Thymus (tissue), 11 donors: ENCODE measurements at regions not wholly inside any gene's neighbourhood (a gene's known extent, or its start where the extent isn't known, plus 50 kb on each side); places are given as distances from the start of the nearest gene placed in this dataset.

Experiments
- DNase-seq, 9 donors: peaks; one replicate each; pipeline ENCODE4 v3.0.0-alpha.2; 2013; ENCODE audit warnings: low spot score in 9 of 9, low read depth in 6 of 9, missing footprints in 1 of 9
- H3K27ac ChIP-seq, 2 donors: one replicate each; pipeline ENCODE4 v1.5.1; 2013; ENCODE audit warnings: control low read depth in 1 of 2, low read depth in 1 of 2, low read length in 1 of 2, mild to moderate bottlenecking in 1 of 2, moderate library complexity in 1 of 2
- H3K27me3 ChIP-seq, 2 donors: one replicate each; pipeline ENCODE4 v1.5.1; 2013; ENCODE audit warnings: low read length in 1 of 2; ENCODE audit not compliant: control insufficient read depth in 2 of 2, insufficient read depth in 1 of 2
- H3K36me3 ChIP-seq, 2 donors: one replicate each; pipeline ENCODE4 v1.5.1; 2013; ENCODE audit warnings: low read length in 1 of 2, mild to moderate bottlenecking in 1 of 2, moderate library complexity in 1 of 2; ENCODE audit not compliant: control insufficient read depth in 2 of 2, insufficient read depth in 2 of 2
- H3K4me1 ChIP-seq, 2 donors: one replicate each; pipeline ENCODE4 v1.5.1; 2013; ENCODE audit warnings: low read length in 2 of 2; ENCODE audit not compliant: control insufficient read depth in 2 of 2, insufficient read depth in 2 of 2
- H3K4me3 ChIP-seq, 2 donors: one replicate each; pipeline ENCODE4 v1.5.1; 2013; ENCODE audit warnings: low read length in 2 of 2, control low read depth in 1 of 2, mild to moderate bottlenecking in 1 of 2
- H3K9me3 ChIP-seq, 2 donors: one replicate each; pipeline ENCODE4 v1.5.1; 2013; ENCODE audit warnings: low read length in 1 of 2, mild to moderate bottlenecking in 1 of 2; ENCODE audit not compliant: control insufficient read depth in 2 of 2, insufficient read depth in 1 of 2
- WGBS: extraction: QIAGEN DNeasy Blood & Tissue Kit; methylation state at CpG from one replicate; pipeline ENCODE4 v1.1.7; 2013; 5-methylcytosine and 5-hydroxymethylcytosine counted together
- donor health status: healthy.

DNA sequence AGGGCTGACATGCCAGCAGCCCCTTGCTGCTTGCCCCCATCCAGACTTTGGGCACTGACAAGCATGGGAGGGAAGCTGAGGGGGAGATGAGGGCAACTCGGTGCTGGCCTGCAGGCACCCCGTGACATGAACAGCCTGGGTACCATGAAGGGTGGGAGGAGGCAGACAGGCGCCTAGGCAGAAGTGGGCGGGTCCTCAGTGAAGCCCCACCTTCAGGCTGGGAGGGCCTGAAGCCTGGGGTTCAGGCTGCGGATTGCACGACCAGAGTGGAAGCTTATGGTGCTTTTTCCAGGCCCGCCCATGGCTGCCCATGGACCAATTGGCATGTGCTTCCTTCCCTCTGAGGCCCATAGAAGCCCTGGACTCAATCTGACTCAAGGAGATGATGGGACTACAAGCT is 354.1 kb downstream of the GRIA2 start:
- WGBS, result 94% methylated on average over 7 of the region's 7 CpGs
- DNase-seq, result no peak
- Histone ChIP-seq H3K9me3 (peaks cover 0 to 9% of the 10 kb centered on the region in 2 donors), H3K27me3 (no peaks in the 10 kb centered on the region), H3K36me3 (no peaks in the 10 kb centered on the region), H3K4me1 (no peaks in the 10 kb centered on the region), H3K4me3 (no peak overlapping the region), H3K27ac (no peak overlapping the region)

DNA sequence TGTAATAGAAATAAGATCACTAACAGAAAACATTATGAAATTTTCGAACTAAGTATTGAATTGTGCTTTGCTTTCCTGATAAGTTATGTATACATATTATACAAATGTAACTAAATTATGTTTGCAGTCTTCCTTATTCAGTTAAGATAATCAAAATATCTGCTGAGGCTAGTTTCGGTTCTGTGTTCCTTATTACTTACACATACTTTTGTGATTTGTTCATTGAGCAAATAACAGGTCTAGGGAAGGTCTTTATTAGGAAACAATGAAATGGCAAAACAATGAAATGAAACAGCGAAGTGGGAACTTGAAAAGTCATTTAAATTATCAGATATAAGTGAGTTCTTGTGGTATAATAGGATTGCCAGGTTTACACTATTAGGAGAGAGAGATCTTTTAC is 352.4 kb downstream of the GRIA2 start:
- DNase-seq, result no peak
- no peak overlapping the region for H3K27ac ChIP-seq
- H3K4me3 ChIP-seq, result no peak overlapping the region
- H3K4me1 ChIP-seq, result no peaks in the 10 kb centered on the region
- peaks cover 0 to 9% of the 10 kb centered on the region in 2 donors for H3K9me3 ChIP-seq
- H3K36me3 ChIP-seq, result no peaks in the 10 kb centered on the region
- 84% methylated on average over 3 of the region's 3 CpGs for WGBS
- H3K27me3 ChIP-seq, result no peaks in the 10 kb centered on the region

DNA sequence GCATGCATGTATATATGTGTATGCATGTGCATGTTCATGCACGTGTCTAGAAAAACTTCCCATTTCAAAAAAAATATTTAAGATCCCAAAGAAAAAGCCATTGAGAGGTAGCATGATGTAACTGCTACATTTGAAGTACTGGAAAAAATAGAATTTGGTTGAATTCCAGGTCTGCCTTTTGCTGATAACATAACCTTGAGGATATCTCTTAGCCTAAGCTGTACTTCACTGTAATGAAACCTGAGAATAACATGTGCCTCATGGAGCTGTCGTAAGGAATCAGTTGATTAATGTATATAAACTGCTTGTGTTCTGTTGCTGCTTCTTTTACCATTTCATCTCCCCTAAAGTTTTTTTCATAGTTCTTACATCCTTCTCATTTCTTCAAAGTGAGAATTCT is 351.8 kb downstream of the GRIA2 start:
- no peaks in the 10 kb centered on the region for H3K27me3 ChIP-seq
- H3K36me3 ChIP-seq, result no peaks in the 10 kb centered on the region
- no peaks in the 10 kb centered on the region for H3K4me1 ChIP-seq
- no peak for DNase-seq
- H3K27ac ChIP-seq, result no peak overlapping the region
- no peak overlapping the region for H3K4me3 ChIP-seq
- H3K9me3 ChIP-seq, result peaks cover 0 to 9% of the 10 kb centered on the region in 2 donors
- 87% methylated on average over 2 of the region's 2 CpGs for WGBS

GRCh38 chr4:157564771-157565170 is 344.2 kb downstream of the GRIA2 start:
- Histone ChIP-seq H3K27me3 (no peaks in the 10 kb centered on the region), H3K36me3 (no peaks in the 10 kb centered on the region), H3K4me3 (no peak overlapping the region), H3K9me3 (no peaks in the 10 kb centered on the region), H3K4me1 (no peaks in the 10 kb centered on the region), H3K27ac (no peak overlapping the region)
- WGBS, result 85% methylated on average over 2 of the region's 2 CpGs
- no peak for DNase-seq

DNA sequence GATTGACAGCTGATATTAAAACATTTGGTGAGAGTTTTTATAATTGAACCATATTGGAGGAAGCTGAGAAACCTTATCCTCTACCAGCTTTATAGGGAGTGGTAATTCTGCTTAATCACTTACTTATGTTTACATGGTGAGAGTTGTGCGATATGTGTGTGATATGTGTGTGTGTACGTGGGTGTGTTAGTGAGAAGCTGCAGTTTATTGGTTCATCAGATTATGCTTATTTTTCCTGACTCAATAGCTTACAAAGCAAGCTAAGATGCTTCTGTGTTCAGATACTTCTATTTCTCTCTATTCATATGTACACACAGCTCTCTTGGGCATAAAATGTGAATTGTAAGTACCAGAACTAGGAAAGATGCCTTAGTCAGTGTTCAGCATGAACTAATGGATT is 343.7 kb downstream of the GRIA2 start:
- Histone ChIP-seq H3K27me3 (no peaks in the 10 kb centered on the region), H3K36me3 (no peaks in the 10 kb centered on the region), H3K4me3 (no peak overlapping the region), H3K9me3 (no peaks in the 10 kb centered on the region), H3K27ac (no peak overlapping the region), H3K4me1 (no peaks in the 10 kb centered on the region)
- 88% methylated on average over 2 of the region's 2 CpGs for WGBS
- DNase-seq, result no peak

- WGBS, result 77% methylated on average over 2 of the region's 2 CpGs
- DNase-seq, result no peak
- no peaks in the 10 kb centered on the region for H3K36me3 ChIP-seq
Measured at GRCh38 chr4:157558016-157558415, 337.5 kb downstream of the GRIA2 start.

DNA sequence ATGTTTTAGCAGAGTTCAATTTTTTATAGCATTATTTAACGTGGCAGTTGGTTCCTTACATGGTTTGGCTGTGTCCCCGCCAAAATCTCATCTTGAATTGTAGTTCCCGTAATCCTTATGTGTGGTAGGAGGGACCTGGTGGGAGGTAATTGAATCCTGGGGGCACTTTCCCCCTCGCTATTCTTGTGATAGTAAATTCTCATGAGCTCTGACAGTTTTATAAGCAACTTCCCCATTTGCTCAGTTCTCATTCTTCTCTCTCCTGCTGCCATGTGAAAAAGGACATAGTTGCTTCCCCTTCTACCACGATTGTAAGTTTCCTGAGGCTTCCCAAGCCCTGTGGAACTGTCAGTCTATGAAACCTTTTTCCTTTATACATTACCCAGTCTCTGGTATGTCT is 329.5 kb downstream of the GRIA2 start:
- Histone ChIP-seq H3K36me3 (no peaks in the 10 kb centered on the region), H3K4me1 (no peaks in the 10 kb centered on the region), H3K27me3 (no peaks in the 10 kb centered on the region), H3K4me3 (no peak overlapping the region), H3K9me3 (no peaks in the 10 kb centered on the region), H3K27ac (no peak overlapping the region)
- 48% methylated on average over 5 of the region's 5 CpGs for WGBS
- DNase-seq, result no peak

More at GRCh38 chr4:157558016-157558415, 337.5 kb downstream of the GRIA2 start:
- no peak overlapping the region for H3K27ac ChIP-seq
- H3K27me3 ChIP-seq, result no peaks in the 10 kb centered on the region
- H3K9me3 ChIP-seq, result no peaks in the 10 kb centered on the region
- no peaks in the 10 kb centered on the region for H3K4me1 ChIP-seq
- no peak overlapping the region for H3K4me3 ChIP-seq

- H3K27me3 ChIP-seq, result no peaks in the 10 kb centered on the region
- H3K36me3 ChIP-seq, result no peaks in the 10 kb centered on the region
- H3K4me1 ChIP-seq, result no peaks in the 10 kb centered on the region
- DNase-seq, result no peak
- H3K4me3 ChIP-seq, result no peak overlapping the region
- WGBS, result 97% methylated on average over 1 of the region's 1 CpG
- peaks cover 0 to 13% of the 10 kb centered on the region in 2 donors for H3K9me3 ChIP-seq
- H3K27ac ChIP-seq, result no peak overlapping the region
Measured at GRCh38 chr4:157527954-157528353, 307.4 kb downstream of the GRIA2 start.

GRCh38 chr4:157521906-157522305 is 301.4 kb downstream of the GRIA2 start:
- H3K36me3 ChIP-seq, result no peaks in the 10 kb centered on the region
- no peaks in the 10 kb centered on the region for H3K27me3 ChIP-seq
- no peak for DNase-seq
- H3K9me3 ChIP-seq, result no peaks in the 10 kb centered on the region
- no peaks in the 10 kb centered on the region for H3K4me1 ChIP-seq
- H3K27ac ChIP-seq, result no peak overlapping the region
- WGBS, result 81% methylated on average over 2 of the region's 2 CpGs
- no peak overlapping the region for H3K4me3 ChIP-seq

- Histone ChIP-seq H3K4me3 (no peak overlapping the region), H3K4me1 (no peaks in the 10 kb centered on the region), H3K27me3 (no peaks in the 10 kb centered on the region), H3K27ac (no peak overlapping the region), H3K36me3 (no peaks in the 10 kb centered on the region), H3K9me3 (peaks cover 0 to 6% of the 10 kb centered on the region in 2 donors)
- DNase-seq, result no peak
- 74% methylated on average over 3 of the region's 3 CpGs for WGBS
Measured at GRCh38 chr4:157514711-157515110, 294.2 kb downstream of the GRIA2 start.
